ENCODE measurements at regions not wholly inside any gene's neighbourhood (a gene's known extent, or its start where the extent isn't known, plus 50 kb on each side); places are given as distances from the start of the nearest gene placed in this dataset.

GRCh38 chr20:63061771-63062100, 55.0 kb upstream of the BHLHE23 start:
- TF ChIP-seq CREB1 (IDR thresholded peaks at IDR 0.05; ENCODE audit: low read depth) (no peak), RAD21 (IDR thresholded peaks at IDR 0.05; ENCODE audit: low read depth) (no peak), TAF1 (IDR thresholded peaks at IDR 0.05; ENCODE audit: low read depth) (no peak), FOXM1 (IDR thresholded peaks at IDR 0.05; ENCODE audit: borderline replicate concordance, low read depth) (no peak)
